ENCODE measurements at regions not wholly inside any gene's neighbourhood (a gene's known extent, or its start where the extent isn't known, plus 50 kb on each side); places are given as distances from the start of the nearest gene placed in this dataset.

DNA sequence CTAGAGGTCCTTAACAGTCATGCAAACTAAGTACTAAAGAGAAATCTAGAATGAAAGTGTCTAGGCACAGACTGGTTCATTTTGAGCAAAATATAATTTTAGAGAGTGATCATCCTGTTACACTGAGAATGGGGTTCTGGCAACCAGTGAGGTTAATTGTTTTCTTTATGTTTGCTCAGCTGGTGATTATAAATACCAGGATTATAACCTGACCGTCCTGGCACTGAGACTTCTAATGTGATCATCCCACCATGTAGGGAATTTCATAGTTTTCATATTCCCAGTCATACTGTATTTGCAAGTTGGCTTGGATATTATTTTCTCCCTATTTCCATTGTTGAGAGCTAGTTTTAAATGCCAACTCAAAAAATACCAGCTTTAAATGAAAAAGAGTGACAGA lies 852.5 kb upstream of the LRATD1 start (continued):
- TF ChIP-seq MBNL3 (CRISPR knock-in tag; conservative IDR thresholded peaks at IDR 0.05) (no peak), ZFP37 (CRISPR knock-in tag; IDR thresholded peaks at IDR 0.05; ENCODE audit: borderline replicate concordance) (no peak), PCBP2 (optimal IDR thresholded peaks at IDR 0.05; ENCODE audit: low read depth, low read length, poor library complexity, severe bottlenecking) (no peak), ZNF331 (CRISPR knock-in tag; IDR thresholded peaks at IDR 0.05) (no peak)

DNA sequence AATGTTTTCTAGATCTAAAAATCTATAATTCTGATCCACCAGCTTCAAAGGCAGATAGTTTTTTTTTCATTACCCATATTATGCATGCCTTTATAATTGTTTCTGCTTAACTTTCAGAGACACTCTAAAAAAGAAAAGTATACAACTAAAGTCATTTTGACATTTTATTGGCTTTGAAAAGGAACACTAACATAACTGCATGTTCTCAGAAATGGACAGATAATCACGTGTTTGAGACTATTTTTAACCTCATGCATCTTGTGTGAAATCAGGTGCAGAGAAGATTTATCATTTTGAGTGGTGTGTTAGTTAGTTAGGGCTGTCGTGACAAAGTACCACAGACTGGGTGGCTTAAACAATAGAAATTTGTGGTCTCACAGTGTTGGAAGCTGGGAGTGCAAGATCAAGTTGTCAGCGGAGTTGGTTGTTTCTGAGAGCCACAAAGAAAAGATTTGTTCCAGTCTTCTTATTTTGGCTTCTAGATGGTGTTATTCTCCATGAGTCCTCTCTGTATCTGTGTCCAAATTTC lies 841.4 kb upstream of the LRATD1 start:
- POLR2A ChIA-PET: no interaction called here
- ATAC-seq (no peak), FAIRE-seq (no peak), DNase-seq (ENCODE audit: low spot score) (no peak)
- in situ Hi-C loops (cut with HindIII; ENCODE audit: extremely low pct_ligation_motif_present, low pct_unique_long_range_greater_than_20kb) (no loop called here), intact Hi-C loops (cut with micrococcal nuclease; ENCODE audit: unreplicated experiment) (no loop called here)
- no peak overlapping the region for H2AFZ ChIP-seq (ENCODE audit: low read length)
- H3K9me3 ChIP-seq (ENCODE audit: low read length): peaks cover 70% of the 10 kb centered on the region
- no peak overlapping the region for H3K4me3 ChIP-seq (replicated peaks in 1 of 3; ENCODE audit: insufficient read depth in 1 of 3, low read depth in 2 of 3, low read length in 3 of 3)
- no TSS peak for BruUV-seq (replicated peaks)
- no peaks in the 10 kb centered on the region for H4K20me1 ChIP-seq (ENCODE audit: insufficient read depth, low read length)
- no peak overlapping the region for H3K9ac ChIP-seq (ENCODE audit: insufficient read depth, low read depth, low read length)
- no peaks in the 10 kb centered on the region for H3K4me1 ChIP-seq (ENCODE audit: insufficient read depth, low read length)
- no peaks in the 10 kb centered on the region for H3K27me3 ChIP-seq (ENCODE audit: control insufficient read depth in 1 of 2, insufficient read depth in 2 of 2, low read length in 2 of 2)
- no peak for TF ChIP-seq RBAK (CRISPR knock-in tag; IDR thresholded peaks at IDR 0.05)
- TF ChIP-seq ZNF562 (CRISPR knock-in tag; IDR thresholded peaks at IDR 0.05; ENCODE audit: borderline replicate concordance): no peak
- TF ChIP-seq ZNF788 (CRISPR knock-in tag; IDR thresholded peaks at IDR 0.05; ENCODE audit: borderline replicate concordance): no peak
- no peak for TF ChIP-seq ZNF878 (CRISPR knock-in tag; IDR thresholded peaks at IDR 0.05)
- no peak for TF ChIP-seq ZNF841 (CRISPR knock-in tag; IDR thresholded peaks at IDR 0.05; ENCODE audit: borderline replicate concordance)
- TF ChIP-seq, protein P1, sequence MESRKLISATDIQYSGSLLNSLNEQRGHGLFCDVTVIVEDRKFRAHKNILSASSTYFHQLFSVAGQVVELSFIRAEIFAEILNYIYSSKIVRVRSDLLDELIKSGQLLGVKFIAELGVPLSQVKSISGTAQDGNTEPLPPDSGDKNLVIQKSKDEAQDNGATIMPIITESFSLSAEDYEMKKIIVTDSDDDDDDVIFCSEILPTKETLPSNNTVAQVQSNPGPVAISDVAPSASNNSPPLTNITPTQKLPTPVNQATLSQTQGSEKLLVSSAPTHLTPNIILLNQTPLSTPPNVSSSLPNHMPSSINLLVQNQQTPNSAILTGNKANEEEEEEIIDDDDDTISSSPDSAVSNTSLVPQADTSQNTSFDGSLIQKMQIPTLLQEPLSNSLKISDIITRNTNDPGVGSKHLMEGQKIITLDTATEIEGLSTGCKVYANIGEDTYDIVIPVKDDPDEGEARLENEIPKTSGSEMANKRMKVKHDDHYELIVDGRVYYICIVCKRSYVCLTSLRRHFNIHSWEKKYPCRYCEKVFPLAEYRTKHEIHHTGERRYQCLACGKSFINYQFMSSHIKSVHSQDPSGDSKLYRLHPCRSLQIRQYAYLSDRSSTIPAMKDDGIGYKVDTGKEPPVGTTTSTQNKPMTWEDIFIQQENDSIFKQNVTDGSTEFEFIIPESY (CRISPR knock-in tag; IDR thresholded peaks at IDR 0.05): no peak
- CTCF ChIA-PET (ENCODE audit: low intra/inter-chr PET ratio, low total read pairs): no interaction called here
- H3K36me3 ChIP-seq (replicated peaks in 1 of 2; ENCODE audit: control insufficient read depth in 1 of 2, insufficient read depth in 2 of 2, low read length in 2 of 2): no peaks in the 10 kb centered on the region
- WGBS (ENCODE audit: low lambda C conversion rate): 5% methylated on average over 3 of the region's 3 CpGs
- H3K27ac ChIP-seq (ENCODE audit: extremely low read length, insufficient read depth, low read length): no peak overlapping the region
- H3K79me2 ChIP-seq (ENCODE audit: insufficient read depth, low read length): no peaks in the 10 kb centered on the region
- no peak overlapping the region for H3K4me2 ChIP-seq (ENCODE audit: low read depth, low read length)

Data from HepG2 (cell line).